H1 (cell line): ENCODE measurements at regions not wholly inside any gene's neighbourhood (a gene's known extent, or its start where the extent isn't known, plus 50 kb on each side); places are given as distances from the start of the nearest gene placed in this dataset.

Source experiments
- BCL11A ChIP-seq, 2 experiments: IDR thresholded peaks; one replicate each; pipeline ENCODE4 v1.6.1; 2011; ENCODE audit warnings: low read depth in 2 of 2, low read length in 2 of 2, mild to moderate bottlenecking in 2 of 2
- HDAC6 ChIP-seq: IDR thresholded peaks from one replicate; pipeline ENCODE4 v1.7.1; 2012; ENCODE audit warnings: low read depth, mild to moderate bottlenecking, inconsistent platforms, low read length, moderate library complexity
- POLR2A ChIP-seq, 2 experiments: IDR thresholded peaks; 1 replicate in 1 of 2; 2 replicates in 1 of 2; pipeline ENCODE4 v1.6.1; 2011; ENCODE audit warnings: low read depth in 2 of 2, low read length in 2 of 2, mild to moderate bottlenecking in 2 of 2; ENCODE audit errors: control extremely low read depth in 1 of 2

GRCh38 chr10:129388435-129388834, 78.6 kb upstream of the MGMT start (continued):
- no peak for TF ChIP-seq HDAC6
- TF ChIP-seq BCL11A (IDR thresholded peaks at IDR 0.05; ENCODE audit: low read depth in 2 of 2, low read length in 2 of 2): no peak
- TF ChIP-seq POLR2A (IDR thresholded peaks at IDR 0.05; ENCODE audit: control extremely low read depth in 1 of 2, low read depth in 2 of 2, low read length in 2 of 2): no peak
